HL-60/S4 treated with retinoic acid at 250 ng/mL for 4 days and 3 days (cell line): ENCODE measurements at regions not wholly inside any gene's neighbourhood (a gene's known extent, or its start where the extent isn't known, plus 50 kb on each side); places are given as distances from the start of the nearest gene placed in this dataset.

Experiments used
- in situ Hi-C: fragments of 300-500 bp; cut with MboI; formaldehyde crosslinking; loops from 2 replicates; pipeline ENCODE4 v1.7.0; 2022; ENCODE audit warnings: low sequenced_read_pairs

- in situ Hi-C loops: no loop called here
These were observed 840.9 kb downstream of the GALR1 start for GRCh38 chr18:78090584-78090983.

GRCh38 chr18:78092901-78093300 is 843.3 kb downstream of the GALR1 start:
- in situ Hi-C loops: no loop called here

- in situ Hi-C loops: no loop called here
These were observed 850.4 kb downstream of the GALR1 start for GRCh38 chr18:78099979-78100588.

GRCh38 chr18:78101091-78101490 is 851.4 kb downstream of the GALR1 start:
- in situ Hi-C loops: no loop called here

DNA sequence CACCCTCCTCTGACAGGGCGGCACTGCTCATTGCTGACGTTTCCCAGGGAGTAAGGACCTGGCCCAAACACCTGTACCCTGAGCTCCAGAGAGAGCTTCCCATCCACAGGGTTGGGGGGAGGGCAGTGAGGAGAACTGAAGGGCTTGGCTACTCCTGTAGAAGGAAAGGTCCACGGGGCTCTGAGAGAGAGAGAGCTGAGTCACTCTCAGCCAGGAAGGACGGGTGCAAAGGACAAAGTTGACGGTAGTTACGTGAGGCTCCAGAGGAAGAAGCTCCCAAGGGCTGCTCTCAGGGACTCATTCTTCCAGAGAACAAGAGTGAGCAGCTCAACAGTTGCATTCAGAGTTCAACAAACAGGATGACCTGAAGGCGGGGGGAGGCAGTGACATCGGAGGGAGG is 852.5 kb downstream of the GALR1 start:
- in situ Hi-C loops: no loop called here

DNA sequence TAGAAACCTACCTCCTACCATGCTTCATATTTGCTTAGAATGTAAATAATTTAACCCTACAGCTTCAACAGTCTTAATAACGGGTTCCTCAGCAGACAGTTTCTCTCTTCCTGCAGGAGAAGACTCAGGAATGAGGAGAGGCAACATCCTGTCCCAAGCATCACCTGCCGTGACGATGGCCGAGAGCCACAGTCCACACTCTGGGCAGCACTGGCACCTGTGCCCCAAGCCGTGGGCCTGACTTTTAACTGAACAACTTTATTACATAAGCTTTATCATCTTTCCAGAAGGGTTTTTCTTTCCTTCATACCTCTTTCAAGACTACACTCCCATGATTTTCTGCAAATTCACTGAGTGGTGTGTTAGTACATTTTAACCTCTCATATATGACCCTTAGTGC is 856.0 kb downstream of the GALR1 start:
- in situ Hi-C loops: no loop called here

- in situ Hi-C loops: no loop called here
These were observed 857.3 kb downstream of the GALR1 start for GRCh38 chr18:78106946-78107345.

GRCh38 chr18:78107363-78107762 is 857.7 kb downstream of the GALR1 start:
- in situ Hi-C loops: no loop called here

DNA sequence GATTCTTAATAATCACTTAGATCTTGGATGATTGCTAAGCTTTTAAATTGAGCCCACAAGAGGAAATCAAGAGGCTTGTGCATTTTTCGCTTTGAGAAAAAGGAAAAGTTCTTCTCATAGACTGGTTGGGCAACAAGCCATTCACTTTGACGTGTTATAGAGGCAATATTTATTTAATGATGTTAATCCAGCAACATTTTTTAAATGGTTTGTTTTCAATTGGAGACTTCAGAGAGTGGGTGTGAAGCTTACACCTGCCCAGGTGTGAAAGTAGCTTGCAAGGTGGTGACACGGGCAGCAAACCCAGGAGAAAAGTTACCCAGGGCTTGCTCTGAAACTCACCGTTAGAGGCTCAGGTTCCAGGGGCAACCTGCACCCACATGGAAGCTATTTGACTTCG is 858.9 kb downstream of the GALR1 start:
- in situ Hi-C loops: no loop called here

- in situ Hi-C loops: no loop called here
These were observed 863.7 kb downstream of the GALR1 start for GRCh38 chr18:78113136-78113939.

DNA sequence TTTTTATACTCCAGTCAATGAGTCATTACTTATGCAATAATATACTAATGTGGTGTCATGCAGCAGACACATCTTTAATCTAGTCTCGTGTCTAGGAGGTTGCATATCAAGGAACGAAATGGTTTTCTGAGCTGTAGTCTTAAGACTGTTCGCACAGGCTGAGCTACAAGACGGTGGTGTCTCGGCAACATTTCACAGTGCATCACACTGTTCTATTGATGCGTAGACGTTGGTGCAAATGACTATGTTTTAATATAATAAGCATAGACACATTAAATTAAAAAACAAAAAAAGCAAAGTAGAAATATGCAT is 864.2 kb downstream of the GALR1 start:
- in situ Hi-C loops: no loop called here

DNA sequence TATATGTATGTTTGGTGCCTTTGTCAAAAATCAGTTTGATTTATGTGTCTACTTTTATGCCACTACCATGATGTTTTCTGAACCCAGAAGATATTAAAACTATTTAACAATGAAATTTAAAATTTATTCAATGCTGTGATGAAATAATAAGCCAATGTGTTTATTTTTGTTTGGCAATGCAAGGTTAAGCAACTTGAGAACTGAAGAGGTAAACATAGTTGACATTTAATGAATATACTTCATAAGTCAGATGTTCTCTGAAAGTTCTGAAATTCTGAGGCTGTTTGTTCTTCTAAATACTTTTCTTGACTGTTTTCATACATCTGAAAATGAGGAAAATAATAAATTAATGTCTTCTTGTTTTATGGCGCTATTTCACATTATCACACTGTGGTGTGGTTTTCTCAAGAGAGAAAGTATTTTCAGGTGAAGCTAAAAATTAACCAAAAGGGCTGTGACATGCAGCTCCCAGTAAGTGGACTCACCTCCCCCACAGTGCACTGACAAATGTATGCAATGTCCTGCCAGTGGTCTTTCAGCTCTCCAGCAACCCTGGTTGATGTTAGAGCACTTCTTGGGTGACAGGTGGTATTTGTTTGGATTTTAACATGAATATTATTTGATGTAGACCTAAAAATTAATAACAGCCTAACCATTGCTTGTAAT is 863.6 kb upstream of the SALL3 start:
- in situ Hi-C loops: no loop called here

DNA sequence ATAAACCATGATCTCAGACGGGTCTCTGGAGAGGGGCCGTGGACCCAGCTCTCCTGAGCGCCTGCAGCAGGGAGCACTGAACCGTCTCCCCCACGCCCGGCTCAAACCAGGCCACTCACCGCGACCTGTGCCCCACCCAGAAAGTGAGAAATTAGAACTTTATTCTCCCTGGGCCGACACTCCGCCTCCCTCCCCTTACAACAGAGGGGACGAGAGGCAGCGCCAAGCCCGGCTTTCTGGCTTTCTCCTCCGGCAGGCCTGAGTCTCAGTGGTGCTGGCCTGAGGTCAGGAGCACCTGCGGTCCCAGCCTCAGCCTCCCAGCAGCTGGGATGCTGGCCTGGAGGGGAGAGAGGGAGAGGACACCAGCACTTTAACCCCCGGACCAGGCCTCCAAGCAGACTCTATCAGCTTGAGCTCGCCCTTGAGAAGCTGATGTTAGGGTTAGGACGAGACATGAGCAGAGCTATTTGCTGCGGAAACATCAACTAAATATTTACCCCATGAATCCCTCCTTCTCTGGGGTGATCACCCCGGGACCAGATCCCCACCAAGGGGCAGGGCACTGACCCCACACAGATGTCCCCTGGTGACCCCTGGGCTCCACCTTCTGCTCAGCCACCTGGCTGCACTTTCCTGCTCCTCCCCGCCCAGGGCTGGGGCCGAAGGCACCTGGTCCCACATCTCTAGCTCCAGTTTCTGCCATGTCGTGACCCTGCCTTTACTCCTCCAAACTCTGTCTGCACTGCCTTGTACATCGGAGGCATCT is 856.3 kb upstream of the SALL3 start:
- in situ Hi-C loops: no loop called here

DNA sequence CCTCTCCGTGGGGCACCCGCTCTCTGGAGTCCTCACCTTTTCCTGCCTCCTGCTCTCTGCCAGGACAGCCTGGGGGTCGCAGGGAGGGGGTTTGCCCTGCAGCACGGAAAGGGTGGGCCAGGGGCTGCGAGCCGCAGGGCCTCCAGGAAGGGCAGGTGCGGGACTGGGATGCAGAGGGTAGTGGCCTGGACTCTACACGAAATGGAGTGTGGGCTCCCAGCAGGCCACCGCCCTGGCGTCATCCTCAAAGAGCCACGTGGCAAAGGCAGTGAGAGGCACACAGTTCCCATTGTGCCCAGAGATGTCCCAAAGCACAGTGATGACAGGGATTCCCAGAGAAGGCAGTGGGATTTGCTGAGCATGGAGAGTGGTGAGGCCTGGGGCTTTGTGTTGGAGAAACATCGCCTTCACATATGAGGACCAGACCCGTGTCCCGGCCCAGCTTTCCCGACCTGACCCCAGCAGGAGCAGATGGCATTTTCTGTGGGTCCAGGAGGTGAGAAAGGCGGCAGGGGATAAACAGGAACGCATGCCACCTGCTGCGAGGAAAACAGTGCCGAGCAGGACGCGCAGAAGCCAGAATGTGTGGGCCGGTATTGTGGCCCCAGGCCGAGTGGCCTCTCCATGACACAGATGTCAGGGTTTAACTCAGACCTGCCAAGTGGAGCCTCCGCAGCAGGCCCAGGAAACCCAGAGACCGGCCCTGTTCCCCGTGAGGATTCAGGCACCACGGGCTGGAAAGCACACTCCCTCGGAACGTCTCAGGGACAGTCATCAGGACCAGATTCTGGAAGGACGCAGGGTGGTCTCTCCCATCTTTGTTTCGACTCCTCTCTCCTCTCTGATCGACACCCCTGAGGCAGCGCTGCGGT is 855.5 kb upstream of the SALL3 start:
- in situ Hi-C loops: no loop called here

DNA sequence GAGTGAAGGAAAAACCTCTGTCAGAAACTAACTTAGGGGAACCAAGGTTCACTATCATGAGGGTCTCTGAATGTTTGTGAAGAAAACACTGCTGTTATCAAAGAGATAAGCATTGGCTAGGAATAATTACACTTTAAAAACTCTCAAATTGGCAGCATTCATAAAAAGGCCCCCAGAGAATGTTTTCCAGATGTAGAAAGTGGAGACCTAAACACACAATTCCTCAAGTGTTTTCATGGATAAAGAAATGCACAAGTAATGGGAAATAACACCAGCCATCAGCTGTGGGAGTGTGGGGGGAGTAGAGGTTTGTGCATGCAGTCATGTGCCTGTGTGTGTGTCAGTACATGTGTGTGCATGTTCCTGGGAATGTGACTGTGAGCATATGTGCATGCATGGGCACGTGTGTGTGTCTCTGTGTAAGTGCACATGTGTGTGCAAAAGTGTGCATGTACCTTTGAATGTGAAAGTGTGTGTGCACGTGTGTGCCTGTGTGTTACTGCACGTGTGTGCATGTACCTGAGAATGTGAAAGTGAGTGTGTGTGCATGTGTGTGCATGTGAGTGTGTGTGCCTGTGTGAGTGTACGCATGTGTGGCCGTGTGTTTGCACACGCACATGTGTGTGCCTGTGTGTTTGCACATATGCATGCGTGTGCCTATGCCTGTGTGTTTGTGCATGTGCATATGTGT is 854.3 kb upstream of the SALL3 start:
- in situ Hi-C loops: no loop called here

- in situ Hi-C loops: no loop called here
These were observed 853.5 kb upstream of the SALL3 start for GRCh38 chr18:78126106-78126505.

GRCh38 chr18:78126536-78126935 is 853.1 kb upstream of the SALL3 start:
- in situ Hi-C loops: no loop called here

DNA sequence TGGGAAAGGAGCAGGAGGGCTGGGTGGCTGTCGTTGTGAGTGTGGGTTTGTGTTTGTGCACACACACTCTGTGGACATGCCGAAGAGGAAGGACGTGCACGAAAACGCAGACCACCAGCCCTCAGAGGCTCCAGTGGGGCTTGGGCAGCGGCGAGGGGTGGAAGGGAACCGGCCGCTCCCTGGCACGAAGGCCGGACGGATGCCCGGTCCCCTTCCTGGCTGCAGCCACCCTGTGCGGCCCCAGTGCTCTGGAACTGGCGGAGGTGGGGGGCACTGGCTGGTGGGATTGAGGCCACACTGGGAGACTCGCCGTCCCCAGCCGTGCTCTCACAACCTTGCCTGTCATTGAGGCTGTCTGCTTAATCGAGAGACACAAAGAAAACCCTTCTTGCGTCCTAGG is 852.6 kb upstream of the SALL3 start:
- in situ Hi-C loops: no loop called here

- in situ Hi-C loops: no loop called here
These were observed 851.6 kb upstream of the SALL3 start for GRCh38 chr18:78128004-78128403.

GRCh38 chr18:78129260-78129659 is 850.4 kb upstream of the SALL3 start:
- in situ Hi-C loops: no loop called here
